OCI-LY7 (cell line): ENCODE measurements at regions not wholly inside any gene's neighbourhood (a gene's known extent, or its start where the extent isn't known, plus 50 kb on each side); places are given as distances from the start of the nearest gene placed in this dataset.

Source experiments
- EZH2phosphoT487 ChIP-seq: fragments of 200-600 bp; sonication (generic); IDR thresholded peaks from 2 replicates; pipeline ENCODE4 v1.6.1; 2018; ENCODE audit warnings: low read depth, borderline replicate concordance, mild to moderate bottlenecking, mixed run types, antibody characterized with exemption, low read length, moderate library complexity, mixed read lengths
- TF ChIP-seq, protein P1 (sequence below): fragments of 200-600 bp; sonication (generic); conservative IDR thresholded peaks from 2 replicates; pipeline ENCODE4 v1.5.1; 2014; ENCODE audit warnings: mild to moderate bottlenecking, antibody characterized with exemption, low read length, moderate library complexity, mixed read lengths

DNA sequence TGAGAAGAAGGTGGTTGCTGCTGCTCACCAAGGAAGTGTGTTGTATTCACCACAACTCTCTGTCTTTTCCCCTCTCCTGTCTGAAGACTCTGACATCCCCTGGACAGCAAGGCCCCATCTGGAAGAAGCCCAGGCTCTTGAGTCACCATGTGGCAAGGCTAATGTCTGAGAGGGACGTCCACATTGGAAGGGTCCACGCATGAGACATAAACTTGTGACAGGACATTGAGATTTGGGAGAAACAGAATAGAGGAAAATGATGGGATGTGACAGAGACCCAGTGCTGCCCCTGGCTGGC lies 176.5 kb downstream of the IRF8 start:
- TF ChIP-seq, protein P1, sequence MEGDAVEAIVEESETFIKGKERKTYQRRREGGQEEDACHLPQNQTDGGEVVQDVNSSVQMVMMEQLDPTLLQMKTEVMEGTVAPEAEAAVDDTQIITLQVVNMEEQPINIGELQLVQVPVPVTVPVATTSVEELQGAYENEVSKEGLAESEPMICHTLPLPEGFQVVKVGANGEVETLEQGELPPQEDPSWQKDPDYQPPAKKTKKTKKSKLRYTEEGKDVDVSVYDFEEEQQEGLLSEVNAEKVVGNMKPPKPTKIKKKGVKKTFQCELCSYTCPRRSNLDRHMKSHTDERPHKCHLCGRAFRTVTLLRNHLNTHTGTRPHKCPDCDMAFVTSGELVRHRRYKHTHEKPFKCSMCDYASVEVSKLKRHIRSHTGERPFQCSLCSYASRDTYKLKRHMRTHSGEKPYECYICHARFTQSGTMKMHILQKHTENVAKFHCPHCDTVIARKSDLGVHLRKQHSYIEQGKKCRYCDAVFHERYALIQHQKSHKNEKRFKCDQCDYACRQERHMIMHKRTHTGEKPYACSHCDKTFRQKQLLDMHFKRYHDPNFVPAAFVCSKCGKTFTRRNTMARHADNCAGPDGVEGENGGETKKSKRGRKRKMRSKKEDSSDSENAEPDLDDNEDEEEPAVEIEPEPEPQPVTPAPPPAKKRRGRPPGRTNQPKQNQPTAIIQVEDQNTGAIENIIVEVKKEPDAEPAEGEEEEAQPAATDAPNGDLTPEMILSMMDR: no peak
- TF ChIP-seq EZH2phosphoT487: no peak
